Stimulated activated CD4-positive, alpha-beta T cell treated with anti-CD3 and anti-CD28 coated beads, TNF-alpha, amount 100 ng/mL, for 1 hour (primary cell): ENCODE measurements at regions not wholly inside any gene's neighbourhood (a gene's known extent, or its start where the extent isn't known, plus 50 kb on each side); places are given as distances from the start of the nearest gene placed in this dataset.

Experiments used
- DNase-seq, 3 donors: peaks; one replicate each; pipeline ENCODE4 v3.0.0-alpha.2; 2020; ENCODE audit warnings: low read depth in 3 of 3, low spot score in 1 of 3

GRCh38 chr17:77426676-77427386 lies 286.1 kb downstream of the SEC14L1 start:
- no peak for DNase-seq

- no peak for DNase-seq
These were observed 286.7 kb downstream of the SEC14L1 start for GRCh38 chr17:77427391-77427991.

GRCh38 chr17:77428020-77428748 lies 287.4 kb downstream of the SEC14L1 start:
- no peak for DNase-seq

- DNase-seq: no peak
These were observed 288.1 kb downstream of the SEC14L1 start for GRCh38 chr17:77428749-77429368.

- DNase-seq: no peak
These were observed 288.7 kb downstream of the SEC14L1 start for GRCh38 chr17:77429369-77429968.

GRCh38 chr17:77429969-77430752 lies 289.4 kb downstream of the SEC14L1 start:
- DNase-seq: peak; percentile 61 to 82 (median 72)

- no peak for DNase-seq
These were observed 291.4 kb downstream of the SEC14L1 start for GRCh38 chr17:77432034-77432661.

GRCh38 chr17:77432742-77433141 lies 292.0 kb downstream of the SEC14L1 start:
- no peak for DNase-seq

- DNase-seq: no peak
These were observed 292.8 kb downstream of the SEC14L1 start for GRCh38 chr17:77433385-77434135.

GRCh38 chr17:77434136-77435114 lies 293.7 kb downstream of the SEC14L1 start:
- DNase-seq: no peak

- DNase-seq: no peak
These were observed 294.7 kb downstream of the SEC14L1 start for GRCh38 chr17:77435272-77436057.

- no peak for DNase-seq
These were observed 295.3 kb downstream of the SEC14L1 start for GRCh38 chr17:77436058-77436442.

- no peak for DNase-seq
These were observed 295.7 kb downstream of the SEC14L1 start for GRCh38 chr17:77436481-77436880.

- DNase-seq: no peak
These were observed 296.2 kb downstream of the SEC14L1 start for GRCh38 chr17:77437017-77437416.

- DNase-seq: no peak
These were observed 297.0 kb downstream of the SEC14L1 start for GRCh38 chr17:77437747-77438146.

- no peak for DNase-seq
These were observed 297.7 kb downstream of the SEC14L1 start for GRCh38 chr17:77438241-77439188.
